ENCODE measurements at regions not wholly inside any gene's neighbourhood (a gene's known extent, or its start where the extent isn't known, plus 50 kb on each side); places are given as distances from the start of the nearest gene placed in this dataset.

GRCh38 chr17:73773702-73774101 is 129.5 kb upstream of the SDK2 start:
- no peak overlapping the region for H3K4me3 ChIP-seq (ENCODE audit: control insufficient read depth, low read depth, low read length)
- DNase-seq (ENCODE audit: low read depth): peak; percentile 77
- no peak for TF ChIP-seq CTCF (conservative IDR thresholded peaks at IDR 0.05; ENCODE audit: control insufficient read depth, insufficient read depth, low read depth, low read length)

- no peak for DNase-seq (ENCODE audit: low read depth)
- TF ChIP-seq CTCF (conservative IDR thresholded peaks at IDR 0.05; ENCODE audit: control insufficient read depth, insufficient read depth, low read depth, low read length): no peak
- H3K4me3 ChIP-seq (ENCODE audit: control insufficient read depth, low read depth, low read length): no peak overlapping the region
Observed at GRCh38 chr17:73774852-73775251, 130.6 kb upstream of the SDK2 start.

- TF ChIP-seq CTCF (conservative IDR thresholded peaks at IDR 0.05; ENCODE audit: control insufficient read depth, insufficient read depth, low read depth, low read length): no peak
- no peak overlapping the region for H3K4me3 ChIP-seq (ENCODE audit: control insufficient read depth, low read depth, low read length)
- no peak for DNase-seq (ENCODE audit: low read depth)
Observed at GRCh38 chr17:73776351-73777130, 132.3 kb upstream of the SDK2 start.

- DNase-seq (ENCODE audit: low read depth): peak; percentile 31
- no peak overlapping the region for H3K4me3 ChIP-seq (ENCODE audit: control insufficient read depth, low read depth, low read length)
- no peak for TF ChIP-seq CTCF (conservative IDR thresholded peaks at IDR 0.05; ENCODE audit: control insufficient read depth, insufficient read depth, low read depth, low read length)
Observed at GRCh38 chr17:73777131-73777449, 132.8 kb upstream of the SDK2 start.

GRCh38 chr17:73782231-73782630 is 138.0 kb upstream of the SDK2 start:
- H3K4me3 ChIP-seq (ENCODE audit: control insufficient read depth, low read depth, low read length): no peak overlapping the region
- no peak for TF ChIP-seq CTCF (conservative IDR thresholded peaks at IDR 0.05; ENCODE audit: control insufficient read depth, insufficient read depth, low read depth, low read length)

GRCh38 chr17:73782641-73783381 is 138.6 kb upstream of the SDK2 start:
- TF ChIP-seq CTCF (conservative IDR thresholded peaks at IDR 0.05; ENCODE audit: control insufficient read depth, insufficient read depth, low read depth, low read length): no peak
- H3K4me3 ChIP-seq (ENCODE audit: control insufficient read depth, low read depth, low read length): no peak overlapping the region
- no peak for DNase-seq (ENCODE audit: low read depth)

More at GRCh38 chr17:73782231-73782630, 138.0 kb upstream of the SDK2 start:
- no peak for DNase-seq (ENCODE audit: low read depth)
